Caco-2 (cell line): ENCODE measurements at regions not wholly inside any gene's neighbourhood (a gene's known extent, or its start where the extent isn't known, plus 50 kb on each side); places are given as distances from the start of the nearest gene placed in this dataset.
"Not testable (repeated sequence)": the region's sequence is repeated elsewhere in the genome, so short reads cannot be mapped to it uniquely, and the experiment has no call there.

Experiments
- BruUV-seq: library from RNA; stranded (reverse); fragments of 400-500 nt; replicated peaks from 2 replicates; lab custom pipeline; 2021; lab: Mats Ljungman, UMichigan
- CTCF ChIA-PET: fragments of 300-600 bp; sonication (Branson Sonifier 250); formaldehyde crosslinking; loops from one replicate; lab custom pipeline; 2022; ENCODE audit warnings: antibody characterized with exemption; lab: Charles Lee
- POLR2A ChIA-PET: fragments of 300-600 bp; sonication (Branson Sonifier 250); formaldehyde crosslinking; loops from one replicate; lab custom pipeline; 2022; ENCODE audit warnings: antibody characterized with exemption; lab: Charles Lee
- DNase-seq, 2 experiments: peaks; one replicate each; pipeline versions ENCODE4 v3.0.0 to v3.0.0-alpha.2; 2020 to 2022
- H3K27me3 ChIP-seq: replicated peaks from 2 replicates; pipeline ENCODE4 v1.6.0; 2011; ENCODE audit warnings: low read length; ENCODE audit not compliant: control insufficient read depth, insufficient read depth
- H3K36me3 ChIP-seq: 2 replicates; pipeline ENCODE4 v1.5.1; 2011; ENCODE audit warnings: low read length; ENCODE audit not compliant: control insufficient read depth, insufficient read depth
- H3K4me1 ChIP-seq: fragments of 250-450 bp; sonication (Bioruptor Pico); 2 replicates; pipeline ENCODE4 v1.5.1; 2020; ENCODE audit warnings: mild to moderate bottlenecking
- H3K4me3 ChIP-seq: 2 replicates; pipeline ENCODE4 v1.5.1; 2011; ENCODE audit warnings: low read depth, mild to moderate bottlenecking, control low read depth, low read length
- H3K9me3 ChIP-seq: fragments of 250-450 bp; sonication (Bioruptor Pico); 2 replicates; pipeline ENCODE4 v1.5.1; 2020; ENCODE audit warnings: mild to moderate bottlenecking, moderate library complexity
- H3K27ac Mint-ChIP-seq: one replicate; pipeline ENCODE4 v1.8.0; 2022; ENCODE audit warnings: mixed read lengths; ENCODE audit not compliant: unreplicated experiment
- H3K27me3 Mint-ChIP-seq: one replicate; pipeline ENCODE4 v1.8.0; 2022; ENCODE audit warnings: mixed read lengths; ENCODE audit not compliant: insufficient read depth, unreplicated experiment
- H3K36me3 Mint-ChIP-seq: one replicate; pipeline ENCODE4 v1.8.0; 2022; ENCODE audit warnings: mild to moderate bottlenecking, mixed read lengths; ENCODE audit not compliant: insufficient read depth, unreplicated experiment
- H3K4me1 Mint-ChIP-seq: one replicate; pipeline ENCODE4 v1.8.0; 2022; ENCODE audit warnings: low read depth, mixed read lengths; ENCODE audit not compliant: unreplicated experiment
- H3K4me3 Mint-ChIP-seq: one replicate; pipeline ENCODE4 v1.8.0; 2022; ENCODE audit warnings: mild to moderate bottlenecking, moderate library complexity, mixed read lengths; ENCODE audit not compliant: unreplicated experiment
- H3K9me3 Mint-ChIP-seq: one replicate; pipeline ENCODE4 v1.8.0; 2022; ENCODE audit warnings: mixed read lengths; ENCODE audit not compliant: unreplicated experiment
- intact Hi-C: fragments of 100-400 bp; cut with micrococcal nuclease; formaldehyde crosslinking; loops from one replicate; pipeline ENCODE4 v1.10.0; 2022; ENCODE audit not compliant: unreplicated experiment
- TF ChIP-seq, protein P1 (sequence below), 2 experiments: fragments of 200-600 bp in 1 of 2; IDR thresholded peaks; 1 replicate in 1 of 2; 2 replicates in 1 of 2; pipeline versions ENCODE4 v1.5.1 to v1.8.0; 2011 to 2022; ENCODE audit warnings: antibody characterized with exemption in 1 of 2, control low read depth in 1 of 2, inconsistent platforms in 1 of 2, low read depth in 1 of 2, low read length in 1 of 2, mild to moderate bottlenecking in 1 of 2, moderate library complexity in 1 of 2; ENCODE audit not compliant: insufficient read depth in 1 of 2, severe bottlenecking in 1 of 2, unreplicated experiment in 1 of 2

DNA sequence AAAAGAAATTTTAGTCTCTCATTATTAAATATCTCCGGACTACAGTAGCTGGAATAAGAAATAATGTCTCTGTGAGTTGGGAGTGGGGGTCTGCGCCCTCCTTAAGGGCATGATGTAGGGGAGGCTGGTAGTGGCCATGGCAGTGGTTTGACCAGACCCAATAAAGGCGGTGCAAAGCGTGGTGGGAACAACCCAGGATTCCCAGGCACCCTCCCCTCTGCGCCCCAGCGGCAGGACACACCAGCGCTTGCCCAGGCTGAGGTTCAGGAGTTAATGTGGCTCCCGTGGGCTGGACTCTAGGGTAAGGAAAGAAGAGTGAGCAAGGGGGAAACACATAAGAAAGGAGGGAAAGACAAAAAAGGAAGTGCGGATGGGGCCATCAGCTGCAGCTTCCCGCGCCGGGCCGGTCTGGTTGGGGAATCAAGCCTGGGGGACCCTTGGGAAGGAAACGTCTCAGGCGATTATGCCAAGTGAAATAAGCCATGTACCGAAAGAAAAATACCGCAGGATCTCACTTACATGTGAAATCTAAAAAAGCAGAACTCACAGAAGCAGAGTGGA is 157.5 kb upstream of the SMIM31 start:
- intact Hi-C loops = no loop called here
- H3K36me3 ChIP-seq = no peaks in the 10 kb centered on the region
- no peaks in the 10 kb centered on the region for H3K4me1 ChIP-seq
- H3K27me3 Mint-ChIP-seq = no peaks in the 10 kb centered on the region
- CTCF ChIA-PET = no interaction called here
- no peaks in the 10 kb centered on the region for H3K36me3 Mint-ChIP-seq
- H3K4me3 Mint-ChIP-seq = no peak overlapping the region
- no peaks in the 10 kb centered on the region for H3K4me1 Mint-ChIP-seq
- TF ChIP-seq, protein P1, sequence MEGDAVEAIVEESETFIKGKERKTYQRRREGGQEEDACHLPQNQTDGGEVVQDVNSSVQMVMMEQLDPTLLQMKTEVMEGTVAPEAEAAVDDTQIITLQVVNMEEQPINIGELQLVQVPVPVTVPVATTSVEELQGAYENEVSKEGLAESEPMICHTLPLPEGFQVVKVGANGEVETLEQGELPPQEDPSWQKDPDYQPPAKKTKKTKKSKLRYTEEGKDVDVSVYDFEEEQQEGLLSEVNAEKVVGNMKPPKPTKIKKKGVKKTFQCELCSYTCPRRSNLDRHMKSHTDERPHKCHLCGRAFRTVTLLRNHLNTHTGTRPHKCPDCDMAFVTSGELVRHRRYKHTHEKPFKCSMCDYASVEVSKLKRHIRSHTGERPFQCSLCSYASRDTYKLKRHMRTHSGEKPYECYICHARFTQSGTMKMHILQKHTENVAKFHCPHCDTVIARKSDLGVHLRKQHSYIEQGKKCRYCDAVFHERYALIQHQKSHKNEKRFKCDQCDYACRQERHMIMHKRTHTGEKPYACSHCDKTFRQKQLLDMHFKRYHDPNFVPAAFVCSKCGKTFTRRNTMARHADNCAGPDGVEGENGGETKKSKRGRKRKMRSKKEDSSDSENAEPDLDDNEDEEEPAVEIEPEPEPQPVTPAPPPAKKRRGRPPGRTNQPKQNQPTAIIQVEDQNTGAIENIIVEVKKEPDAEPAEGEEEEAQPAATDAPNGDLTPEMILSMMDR (IDR thresholded peaks at IDR 0.05; ENCODE audit: insufficient read depth in 1 of 2, low read depth in 1 of 2, low read length in 1 of 2, severe bottlenecking in 1 of 2, unreplicated experiment in 1 of 2) = no peak
- POLR2A ChIA-PET = no interaction called here
- DNase-seq = no peak
- no peaks in the 10 kb centered on the region for H3K27me3 ChIP-seq
- H3K9me3 ChIP-seq = no peaks in the 10 kb centered on the region; the same call in 1 of the 2 replicates
- H3K4me3 ChIP-seq = no peak overlapping the region
- BruUV-seq = no TSS peak
- no peaks in the 10 kb centered on the region for H3K9me3 Mint-ChIP-seq
- no peak overlapping the region for H3K27ac Mint-ChIP-seq

DNA sequence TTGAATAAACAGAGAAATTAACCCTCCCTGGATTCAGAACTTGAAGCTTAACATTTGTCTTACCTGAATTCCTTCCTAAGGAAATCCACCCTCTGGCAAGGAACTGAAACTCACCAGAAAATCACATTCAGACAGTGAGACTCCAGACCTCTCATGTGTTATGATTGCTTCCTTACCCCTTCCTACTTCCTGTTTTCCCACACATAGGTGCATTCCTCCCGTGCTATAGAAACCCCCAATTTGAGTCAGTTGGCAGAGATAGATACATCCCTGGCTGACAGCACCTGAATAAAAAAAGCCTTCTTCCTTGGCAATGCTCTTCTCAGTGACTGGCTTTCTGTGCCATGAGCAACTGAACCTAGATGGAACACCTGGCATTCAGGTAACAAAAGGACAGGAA is 157.0 kb upstream of the SMIM31 start:
- TF ChIP-seq, protein P1 (IDR thresholded peaks at IDR 0.05; ENCODE audit: insufficient read depth in 1 of 2, low read depth in 1 of 2, low read length in 1 of 2, severe bottlenecking in 1 of 2, unreplicated experiment in 1 of 2) = no peak
- POLR2A ChIA-PET = no interaction called here
- no peaks in the 10 kb centered on the region for H3K4me1 ChIP-seq
- no peaks in the 10 kb centered on the region for H3K36me3 Mint-ChIP-seq
- DNase-seq = no peak
- H3K27ac Mint-ChIP-seq = no peak overlapping the region
- H3K9me3 Mint-ChIP-seq = no peaks in the 10 kb centered on the region
- no peaks in the 10 kb centered on the region for H3K27me3 Mint-ChIP-seq
- H3K9me3 ChIP-seq = no peaks in the 10 kb centered on the region; the same call in 1 of the 2 replicates
- intact Hi-C loops = no loop called here
- CTCF ChIA-PET = no interaction called here
- H3K4me1 Mint-ChIP-seq = no peaks in the 10 kb centered on the region
- no TSS peak for BruUV-seq
- no peaks in the 10 kb centered on the region for H3K36me3 ChIP-seq
- no peak overlapping the region for H3K4me3 Mint-ChIP-seq
- no peak overlapping the region for H3K4me3 ChIP-seq
- H3K27me3 ChIP-seq = no peaks in the 10 kb centered on the region

DNA sequence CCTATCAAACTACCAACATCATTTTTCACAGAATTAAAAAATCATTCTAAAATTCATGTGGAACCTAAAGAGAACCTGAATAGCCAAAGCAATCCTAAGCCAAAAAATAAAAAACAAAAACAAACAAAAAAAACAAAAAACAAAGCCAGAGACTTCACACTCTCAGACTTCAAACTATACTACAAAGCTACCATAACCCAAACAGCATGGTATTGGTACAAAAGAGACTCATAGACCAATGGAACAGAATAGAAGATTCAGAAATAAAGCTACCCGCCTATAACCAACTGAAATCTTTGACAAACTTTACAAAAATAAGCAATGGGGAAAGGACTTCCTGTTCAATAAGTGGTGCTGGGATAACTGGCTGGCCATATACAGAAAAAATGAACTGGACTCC is 152.3 kb upstream of the SMIM31 start:
- intact Hi-C loops = no loop called here

DNA sequence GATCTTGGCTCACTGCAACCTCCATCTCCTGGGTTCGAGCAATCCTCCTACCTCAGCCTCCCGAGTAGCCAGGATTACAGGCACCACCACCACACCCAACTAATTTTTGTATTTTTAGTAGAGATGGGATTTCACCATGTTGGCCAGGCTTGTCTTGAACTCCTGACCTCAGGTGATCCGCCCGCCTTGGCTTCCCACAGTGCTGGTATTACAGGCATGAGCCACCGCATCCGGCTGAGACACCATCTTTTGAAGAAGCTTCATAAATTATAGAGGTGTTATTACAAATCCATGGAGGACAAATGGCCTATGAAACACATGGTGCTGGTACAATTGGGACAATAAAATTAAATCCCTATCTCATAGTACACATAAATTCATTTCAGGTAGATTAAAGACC is 148.1 kb upstream of the SMIM31 start:
- H3K9me3 Mint-ChIP-seq, H3K4me3 ChIP-seq, H3K4me1 Mint-ChIP-seq, H3K4me1 ChIP-seq, BruUV-seq, H3K4me3 Mint-ChIP-seq, CTCF ChIA-PET, intact Hi-C loops, H3K27me3 ChIP-seq, H3K27ac Mint-ChIP-seq, H3K36me3 Mint-ChIP-seq, POLR2A ChIA-PET, H3K27me3 Mint-ChIP-seq, H3K9me3 ChIP-seq, H3K36me3 ChIP-seq, DNase-seq: not testable (repeated sequence)

More for the DNA sequence above, 152.3 kb upstream of the SMIM31 start:
- H3K9me3 ChIP-seq = no peaks in the 10 kb centered on the region; the same call in 1 of the 2 replicates
- Mint-ChIP-seq H3K27ac (no peak overlapping the region), H3K9me3 (no peaks in the 10 kb centered on the region), H3K36me3 (no peaks in the 10 kb centered on the region), H3K4me1 (no peaks in the 10 kb centered on the region), H3K27me3 (no peaks in the 10 kb centered on the region), H3K4me3 (no peak overlapping the region)
- ChIA-PET POLR2A (no interaction called here), CTCF (no interaction called here)
- DNase-seq = no peak
- TF ChIP-seq, protein P1 (IDR thresholded peaks at IDR 0.05; ENCODE audit: insufficient read depth in 1 of 2, low read depth in 1 of 2, low read length in 1 of 2, severe bottlenecking in 1 of 2, unreplicated experiment in 1 of 2) = no peak
- no peaks in the 10 kb centered on the region for H3K27me3 ChIP-seq
- H3K36me3 ChIP-seq = no peaks in the 10 kb centered on the region
- no peaks in the 10 kb centered on the region for H3K4me1 ChIP-seq
- no peak overlapping the region for H3K4me3 ChIP-seq
- no TSS peak for BruUV-seq
